ENCODE measurements at regions not wholly inside any gene's neighbourhood (a gene's known extent, or its start where the extent isn't known, plus 50 kb on each side); places are given as distances from the start of the nearest gene placed in this dataset.
"Not testable (repeated sequence)": the region's sequence is repeated elsewhere in the genome, so short reads cannot be mapped to it uniquely, and the experiment has no call there.

DNA sequence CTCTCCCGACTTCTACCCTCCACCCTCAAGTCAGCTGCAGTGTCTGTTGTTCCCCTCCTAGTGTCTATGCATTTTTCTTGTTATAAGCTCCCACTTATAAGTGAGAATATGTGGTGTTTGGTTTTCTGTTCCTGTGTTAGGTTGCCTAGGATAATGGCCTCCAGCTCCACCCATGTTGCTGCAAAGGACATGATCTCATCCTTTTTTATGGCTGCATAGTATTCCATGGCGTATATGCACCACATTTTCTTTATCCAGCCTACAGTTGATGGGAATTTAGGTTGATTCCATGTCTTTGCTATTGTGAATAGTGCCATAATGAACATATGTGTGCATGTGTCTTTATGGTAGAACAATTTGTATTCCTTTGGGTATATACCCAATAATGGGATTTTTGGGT is 80.7 kb downstream of the SPTSSA start:
- ATAC-seq; intact Hi-C loops (cut with DNase I); H3K4me1 ChIP-seq; H3K27ac ChIP-seq; H3K4me3 ChIP-seq; DNase-seq; H3K9me3 ChIP-seq; H3K36me3 ChIP-seq; H3K27me3 ChIP-seq: not testable (repeated sequence)
- WGBS (ENCODE audit: insufficient coverage, low coverage, low lambda C conversion rate, missing lambda C conversion rate) = 72% methylated on average over 2 of the region's 2 CpGs

DNA sequence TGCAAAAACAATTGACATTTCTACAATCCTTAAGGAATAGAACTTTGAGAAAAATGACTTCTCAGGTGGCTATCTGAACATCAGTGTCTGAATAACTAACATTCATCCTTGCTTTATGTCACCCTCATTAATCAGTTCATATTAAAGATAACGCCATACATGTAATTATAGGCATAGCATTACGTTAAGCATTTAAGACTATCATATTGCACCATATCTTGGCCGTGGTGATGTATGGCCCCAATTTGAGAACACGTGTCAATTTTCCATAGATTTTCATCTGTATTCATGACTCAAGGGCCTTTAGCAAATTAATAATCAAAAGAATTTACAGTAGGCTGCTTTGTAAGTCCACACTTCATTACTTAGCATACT is 81.6 kb downstream of the SPTSSA start:
- Histone ChIP-seq H3K4me1 (no peaks in the 10 kb centered on the region), H3K9me3 (no peaks in the 10 kb centered on the region), H3K27ac (no peak overlapping the region), H3K36me3 (no peaks in the 10 kb centered on the region), H3K27me3 (no peaks in the 10 kb centered on the region), H3K4me3 (no peak overlapping the region)
- 87% methylated on average over 4 of the region's 4 CpGs for WGBS (ENCODE audit: insufficient coverage, low coverage, low lambda C conversion rate, missing lambda C conversion rate)
- no peak for TF ChIP-seq POLR2A (IDR thresholded peaks at IDR 0.05)
- TF ChIP-seq, protein P1, sequence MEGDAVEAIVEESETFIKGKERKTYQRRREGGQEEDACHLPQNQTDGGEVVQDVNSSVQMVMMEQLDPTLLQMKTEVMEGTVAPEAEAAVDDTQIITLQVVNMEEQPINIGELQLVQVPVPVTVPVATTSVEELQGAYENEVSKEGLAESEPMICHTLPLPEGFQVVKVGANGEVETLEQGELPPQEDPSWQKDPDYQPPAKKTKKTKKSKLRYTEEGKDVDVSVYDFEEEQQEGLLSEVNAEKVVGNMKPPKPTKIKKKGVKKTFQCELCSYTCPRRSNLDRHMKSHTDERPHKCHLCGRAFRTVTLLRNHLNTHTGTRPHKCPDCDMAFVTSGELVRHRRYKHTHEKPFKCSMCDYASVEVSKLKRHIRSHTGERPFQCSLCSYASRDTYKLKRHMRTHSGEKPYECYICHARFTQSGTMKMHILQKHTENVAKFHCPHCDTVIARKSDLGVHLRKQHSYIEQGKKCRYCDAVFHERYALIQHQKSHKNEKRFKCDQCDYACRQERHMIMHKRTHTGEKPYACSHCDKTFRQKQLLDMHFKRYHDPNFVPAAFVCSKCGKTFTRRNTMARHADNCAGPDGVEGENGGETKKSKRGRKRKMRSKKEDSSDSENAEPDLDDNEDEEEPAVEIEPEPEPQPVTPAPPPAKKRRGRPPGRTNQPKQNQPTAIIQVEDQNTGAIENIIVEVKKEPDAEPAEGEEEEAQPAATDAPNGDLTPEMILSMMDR (IDR thresholded peaks at IDR 0.05) = no peak
- DNase-seq = no peak
- intact Hi-C loops (cut with DNase I) = no loop called here
- no peak for ATAC-seq

DNA sequence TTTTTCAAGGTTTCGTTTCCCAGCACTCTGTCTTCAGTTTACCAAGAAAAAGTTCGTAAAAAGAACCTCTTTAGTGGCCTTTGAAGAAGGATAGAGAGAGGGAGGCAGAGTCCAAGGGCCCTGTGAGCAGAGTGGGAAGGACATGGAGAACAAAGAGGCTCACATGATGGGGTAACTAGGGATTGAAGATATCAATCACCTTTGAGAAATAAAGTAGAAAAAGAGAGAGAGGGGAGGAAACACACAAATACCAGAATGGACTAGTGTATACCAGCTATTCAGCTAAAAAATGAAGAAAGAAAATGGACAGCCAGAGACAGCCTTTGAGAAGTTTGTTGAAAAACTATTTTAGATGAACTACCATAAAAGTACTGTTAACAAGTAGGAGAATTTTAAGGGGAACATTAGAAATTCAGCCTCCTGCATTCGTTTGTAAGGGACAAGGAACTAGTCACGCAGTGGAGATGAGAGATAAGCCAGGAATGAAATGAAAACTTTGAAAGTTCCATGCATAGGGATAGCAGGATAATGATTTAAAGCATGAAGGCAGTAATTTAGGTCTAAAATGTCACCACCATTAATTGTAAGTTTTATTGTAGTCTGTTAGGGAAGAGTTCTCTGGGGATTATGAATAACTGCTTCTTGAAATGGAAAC is 82.1 kb downstream of the SPTSSA start:
- no peak for DNase-seq
- Histone ChIP-seq H3K4me3 (no peak overlapping the region), H3K4me1 (peaks cover 0 to 5% (median 0%) of the 10 kb centered on the region in 4 donors), H3K27me3 (no peaks in the 10 kb centered on the region), H3K36me3 (no peaks in the 10 kb centered on the region), H3K27ac (no peak overlapping the region), H3K9me3 (no peaks in the 10 kb centered on the region)
- 37% methylated on average over 4 of the region's 4 CpGs for WGBS (ENCODE audit: insufficient coverage, low coverage, low lambda C conversion rate, missing lambda C conversion rate)
- no peak for ATAC-seq
- no peak for TF ChIP-seq POLR2A (IDR thresholded peaks at IDR 0.05)
- intact Hi-C loops (cut with DNase I) = no loop called here

DNA sequence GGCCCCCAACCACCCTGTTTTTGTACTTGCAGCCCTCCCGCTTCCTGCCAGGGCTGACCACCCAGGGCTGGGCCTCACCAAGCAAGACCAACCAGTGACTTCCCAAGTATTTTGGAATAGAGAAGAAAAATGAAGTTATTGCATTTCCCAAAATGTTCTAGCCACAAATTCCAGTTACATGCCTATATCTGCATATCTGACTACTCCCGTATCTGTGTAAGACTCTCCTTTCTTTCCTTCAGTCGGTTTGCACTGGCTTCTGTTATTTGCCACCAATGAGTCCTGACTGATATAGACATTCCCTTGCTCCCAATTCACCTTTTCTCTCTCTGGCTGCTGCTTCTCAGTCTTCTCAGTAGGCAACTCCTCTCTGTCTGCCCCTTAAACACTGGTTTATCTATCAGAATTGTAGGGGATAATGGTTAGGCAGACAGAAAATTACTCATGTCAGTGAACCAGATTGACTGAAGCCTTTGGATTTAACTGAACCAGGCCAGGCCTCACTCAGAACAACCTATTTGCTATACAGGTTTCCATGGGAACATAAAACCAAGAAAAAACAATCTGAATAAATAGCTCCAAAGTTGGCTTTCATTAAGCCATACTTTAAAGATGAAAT is 85.3 kb downstream of the SPTSSA start:
- ATAC-seq (no peak), DNase-seq (no peak)
- Histone ChIP-seq H3K36me3 (no peaks in the 10 kb centered on the region), H3K4me1 (peaks cover 0 to 5% (median 0%) of the 10 kb centered on the region in 4 donors), H3K27me3 (no peaks in the 10 kb centered on the region), H3K27ac (no peak overlapping the region), H3K9me3 (no peaks in the 10 kb centered on the region), H3K4me3 (no peak overlapping the region)
- 89% methylated on average over 3 of the region's 3 CpGs for WGBS (ENCODE audit: insufficient coverage, low coverage, low lambda C conversion rate, missing lambda C conversion rate)
- intact Hi-C loops (cut with DNase I) = no loop called here
- TF ChIP-seq, protein P1 (IDR thresholded peaks at IDR 0.05) = no peak
- no peak for TF ChIP-seq POLR2A (IDR thresholded peaks at IDR 0.05)

DNA sequence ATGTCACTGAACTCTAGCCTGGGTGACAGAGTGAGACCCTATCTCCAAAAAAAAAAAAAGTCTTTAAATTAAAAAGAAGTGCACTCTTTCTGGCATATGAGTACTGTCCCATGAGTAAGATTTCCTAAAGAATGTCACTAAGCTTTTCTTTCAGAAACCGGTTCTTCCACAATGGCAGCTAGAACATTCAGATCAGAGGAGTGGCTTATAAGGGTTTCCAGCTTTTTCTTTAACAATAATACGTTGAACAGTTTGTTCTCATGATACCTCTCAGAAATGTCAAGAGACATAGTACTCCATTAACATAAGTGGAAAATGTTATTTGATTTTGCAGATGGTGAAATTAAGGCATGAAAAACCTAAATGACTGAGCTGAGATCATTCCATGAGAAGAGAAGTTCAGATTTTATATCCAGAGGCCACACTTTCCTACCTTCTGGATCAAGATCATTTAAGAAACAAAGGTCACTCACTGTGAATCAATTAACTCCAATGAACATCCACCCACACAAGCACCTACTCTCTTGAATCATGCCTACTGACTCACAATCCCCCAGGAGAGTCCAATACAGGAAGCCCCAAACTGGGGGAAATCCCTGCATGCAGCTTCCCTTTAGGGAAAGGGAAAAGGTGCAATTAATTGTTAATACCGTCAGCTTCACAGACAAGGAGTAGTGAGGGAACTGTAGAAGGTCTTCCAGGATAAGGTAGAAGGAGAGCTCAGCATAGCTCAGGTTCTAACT is 86.9 kb downstream of the SPTSSA start:
- peaks cover 0 to 5% (median 0%) of the 10 kb centered on the region in 4 donors for H3K4me1 ChIP-seq
- intact Hi-C loops (cut with DNase I) = no loop called here
- H3K27ac ChIP-seq = no peak overlapping the region
- TF ChIP-seq, protein P1 (IDR thresholded peaks at IDR 0.05) = no peak
- TF ChIP-seq POLR2A (IDR thresholded peaks at IDR 0.05) = no peak
- 74% methylated on average over 3 of the region's 3 CpGs for WGBS (ENCODE audit: insufficient coverage, low coverage, low lambda C conversion rate, missing lambda C conversion rate)
- no peak for DNase-seq
- H3K36me3 ChIP-seq = no peaks in the 10 kb centered on the region
- H3K27me3 ChIP-seq = no peaks in the 10 kb centered on the region
- H3K9me3 ChIP-seq = no peaks in the 10 kb centered on the region
- ATAC-seq = peak in 2 of 4 donors; percentile 49 to 93
- no peak overlapping the region for H3K4me3 ChIP-seq

Data from right lobe of liver (tissue), 6 donors.